HUDEP-2 (cell line): ENCODE measurements at regions not wholly inside any gene's neighbourhood (a gene's known extent, or its start where the extent isn't known, plus 50 kb on each side); places are given as distances from the start of the nearest gene placed in this dataset.
"Not testable (repeated sequence)": the region's sequence is repeated elsewhere in the genome, so short reads cannot be mapped to it uniquely, and the experiment has no call there.

Experiments used
- DNase-seq, 76 experiments: peaks; one replicate each; lab custom pipeline; 2025; ENCODE audit not compliant: unreplicated experiment in 76 of 76; lab: John Stamatoyannopoulos, UW

- DNase-seq = no peak
These were observed 111.3 kb downstream of the KIF26A start for GRCh38 chr14:104249706-104250105.

- DNase-seq = no peak
These were observed 111.8 kb downstream of the KIF26A start for GRCh38 chr14:104250175-104250574.

DNA sequence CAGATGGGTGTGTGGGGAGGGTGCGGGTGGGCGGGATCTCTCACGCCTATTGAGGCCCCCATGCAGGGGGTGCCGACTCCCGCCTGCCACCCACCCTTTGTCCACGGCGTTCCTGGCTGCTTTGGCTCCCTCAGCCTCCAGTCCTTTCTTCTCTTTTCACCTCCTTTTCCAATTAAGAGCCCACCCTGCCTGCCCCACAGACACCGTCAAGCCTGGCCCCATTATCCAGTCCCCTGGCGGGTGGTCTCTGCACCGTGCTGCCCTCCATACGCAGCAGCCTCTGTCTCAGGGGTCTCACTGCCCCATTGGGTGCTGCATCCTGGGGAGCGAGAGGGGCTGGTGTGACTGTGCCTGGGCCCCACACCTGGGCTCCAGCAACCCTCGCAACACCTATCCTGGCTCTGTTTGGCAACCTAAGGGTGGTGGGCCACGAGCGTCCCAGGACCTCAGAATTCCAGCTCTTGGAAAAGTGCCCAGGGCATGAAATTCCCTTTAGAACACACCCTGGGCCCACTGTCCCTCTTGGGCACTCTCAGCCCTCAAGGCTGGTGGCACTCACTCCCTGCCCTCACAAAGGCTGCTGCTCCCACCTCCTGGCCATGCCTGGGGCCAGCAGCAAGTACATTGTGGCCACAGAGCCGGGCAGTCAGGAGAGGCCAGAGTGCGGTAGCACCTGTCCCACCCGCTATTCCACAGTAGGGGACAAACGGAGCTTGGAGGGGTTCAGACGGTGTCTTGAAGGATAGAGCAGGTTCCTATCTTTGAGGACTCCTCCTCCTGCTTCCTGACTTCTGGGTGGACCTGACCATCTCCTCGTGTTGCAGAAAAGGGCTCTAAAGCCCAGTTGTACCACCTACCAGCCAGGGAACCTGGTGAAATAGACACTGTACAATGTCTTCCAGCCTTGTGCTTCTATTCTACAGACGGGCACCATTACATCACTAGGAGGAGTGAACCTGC lies 114.1 kb downstream of the KIF26A start:
- DNase-seq = no peak

DNA sequence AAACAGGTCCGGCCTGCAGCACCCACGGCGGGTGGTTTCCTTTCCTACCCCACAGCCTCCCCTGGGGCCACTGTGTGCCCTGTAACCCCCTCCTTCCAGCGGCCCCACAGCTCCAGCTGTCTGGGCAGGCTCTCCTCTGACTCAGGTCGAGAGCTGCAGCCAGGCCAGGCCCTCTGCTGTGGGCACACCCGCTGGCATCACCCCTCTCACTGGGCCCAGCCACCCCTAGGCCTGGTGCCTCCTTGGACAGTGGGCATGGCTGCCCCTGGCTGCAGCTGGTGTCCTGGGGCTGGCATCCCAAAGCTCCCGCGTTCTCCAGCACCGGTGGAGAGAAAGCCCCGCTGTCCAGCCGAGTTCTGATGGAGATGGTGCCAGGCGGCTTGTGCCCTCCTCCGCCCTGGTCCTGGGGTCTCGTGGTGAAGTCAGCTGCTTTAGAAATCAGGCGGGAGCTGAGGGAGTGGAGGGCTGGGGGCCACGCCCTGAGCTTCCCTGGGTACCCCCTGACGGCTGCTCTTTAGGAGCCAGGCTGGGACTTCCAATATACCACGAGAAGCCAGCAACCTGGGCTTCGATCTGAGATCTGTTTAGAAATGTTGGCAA lies 114.9 kb downstream of the KIF26A start:
- no peak for DNase-seq

DNA sequence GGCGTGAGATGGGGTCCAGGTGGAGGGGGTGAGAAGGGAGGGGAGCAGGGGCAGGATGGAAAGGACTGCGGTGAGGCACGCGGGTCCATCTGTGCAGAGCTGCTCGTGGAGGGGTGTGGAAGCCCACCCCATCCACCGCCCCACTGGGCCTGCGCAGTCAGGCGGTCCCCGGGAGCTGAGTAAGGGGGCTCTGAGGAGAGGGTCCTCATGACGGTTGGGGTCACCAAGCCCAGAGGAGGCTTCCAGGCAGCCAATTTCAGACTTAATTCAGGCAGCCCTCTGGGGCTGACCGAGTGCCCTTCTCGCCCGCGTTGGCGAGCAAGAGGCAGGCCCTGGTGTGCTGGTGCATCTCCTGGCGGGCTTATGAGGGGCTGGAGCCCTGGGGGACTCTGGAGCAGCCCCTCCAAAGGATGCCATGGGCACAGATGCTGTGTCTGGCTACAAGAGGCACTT lies 115.5 kb downstream of the KIF26A start:
- no peak for DNase-seq

GRCh38 chr14:104254735-104255400 lies 116.5 kb downstream of the KIF26A start:
- no peak for DNase-seq

DNA sequence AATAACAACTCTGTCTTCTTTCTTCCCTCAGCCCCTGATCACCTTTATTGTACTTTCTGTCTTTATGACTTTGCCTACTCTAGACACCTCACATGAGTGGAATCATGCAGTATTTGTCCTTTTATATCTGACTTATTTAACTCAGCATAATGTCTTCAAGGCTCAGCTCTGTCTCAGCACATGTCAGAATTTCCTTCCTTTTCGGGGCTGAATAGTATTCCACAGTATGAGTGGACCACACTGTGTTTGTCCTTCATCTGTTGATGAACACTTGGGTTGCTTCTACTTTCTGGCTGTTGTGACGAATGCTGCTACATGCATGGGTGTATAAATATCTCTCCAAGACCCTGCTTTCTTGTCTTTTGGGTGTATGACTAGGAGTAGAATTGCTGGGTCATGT lies 117.6 kb downstream of the KIF26A start:
- DNase-seq = no peak

DNA sequence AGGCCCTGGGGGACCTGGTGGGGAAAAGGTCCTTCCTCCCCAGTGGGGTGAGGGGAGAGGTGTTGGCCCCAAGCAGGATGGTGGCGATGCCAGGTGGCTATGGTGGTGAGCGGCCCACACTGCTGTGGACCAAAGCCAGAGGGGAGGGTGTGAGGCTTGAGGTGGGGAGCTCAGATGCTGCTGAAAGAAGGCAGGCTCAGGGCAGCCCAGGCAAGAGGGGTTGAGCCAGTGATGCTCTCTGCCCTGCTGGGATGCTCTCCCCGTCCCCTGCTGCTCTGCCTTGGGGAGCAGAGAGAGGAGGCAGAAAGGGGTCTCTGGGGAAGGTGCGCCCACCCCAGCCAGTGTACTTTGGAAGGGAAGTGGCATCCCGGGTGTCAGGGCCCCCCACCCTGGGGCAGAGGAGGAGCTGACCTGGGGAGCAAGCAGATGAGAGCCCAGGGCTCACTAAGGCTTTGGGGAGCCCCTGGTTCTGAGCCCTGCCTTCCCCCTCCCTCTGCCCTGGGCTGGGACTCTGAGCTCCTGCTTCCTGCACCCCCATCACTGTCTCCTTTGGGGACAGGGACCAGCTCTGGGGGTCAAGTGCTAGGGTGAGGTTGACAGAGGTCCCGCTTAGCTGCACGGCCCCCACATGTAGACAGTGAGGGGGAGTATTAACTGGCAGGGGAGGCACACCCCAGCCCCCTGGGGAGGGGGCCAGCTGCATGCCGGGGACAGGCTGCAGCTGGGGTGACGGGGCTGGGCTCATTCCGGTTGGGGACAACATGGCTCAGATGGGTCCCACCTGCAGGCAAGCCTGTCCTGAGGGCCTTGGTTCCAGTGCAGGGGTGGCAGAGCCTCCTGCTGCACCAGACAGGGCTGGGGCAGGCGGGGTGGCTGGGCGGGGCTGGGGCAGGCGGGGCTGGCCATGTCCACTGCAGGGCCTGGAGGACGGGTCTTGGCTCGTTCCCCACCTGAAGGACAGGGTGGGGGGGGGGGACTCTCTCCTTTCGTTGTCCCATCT lies 124.4 kb downstream of the KIF26A start:
- no peak for DNase-seq

DNA sequence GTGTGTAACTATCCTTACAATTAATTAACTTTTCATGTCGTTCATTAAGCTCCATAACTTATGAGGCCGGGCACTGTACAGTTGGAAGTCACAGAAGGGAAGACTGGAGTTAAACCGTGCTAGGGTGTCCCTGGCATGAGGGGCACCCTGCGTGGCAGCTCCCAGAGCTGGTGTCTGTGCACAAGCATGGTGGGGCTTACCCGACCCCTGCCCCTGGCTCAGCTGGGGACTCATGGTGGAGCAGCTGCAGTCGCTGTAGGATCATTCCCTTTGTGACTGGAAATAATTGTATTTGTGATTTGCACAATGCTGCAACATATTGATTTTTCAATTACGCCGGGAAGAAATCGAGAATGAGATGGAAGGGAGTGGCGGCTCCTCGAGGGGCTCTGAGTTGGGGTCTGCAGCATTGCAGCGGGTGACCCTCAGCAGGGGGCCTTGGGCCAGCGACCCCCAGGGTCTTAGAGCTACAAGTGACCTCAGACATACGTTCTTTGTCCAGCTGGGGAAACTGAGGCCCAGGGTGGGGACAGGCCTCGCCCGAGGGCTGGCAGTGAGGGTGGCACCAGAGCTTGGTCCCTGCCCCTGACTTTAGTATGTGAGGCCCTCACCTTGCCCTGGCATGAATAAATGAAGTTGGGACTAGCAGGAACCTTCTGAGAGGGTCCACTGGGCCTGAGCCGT lies 125.4 kb downstream of the KIF26A start:
- no peak for DNase-seq

GRCh38 chr14:104264495-104265265 lies 126.3 kb downstream of the KIF26A start:
- no peak for DNase-seq

DNA sequence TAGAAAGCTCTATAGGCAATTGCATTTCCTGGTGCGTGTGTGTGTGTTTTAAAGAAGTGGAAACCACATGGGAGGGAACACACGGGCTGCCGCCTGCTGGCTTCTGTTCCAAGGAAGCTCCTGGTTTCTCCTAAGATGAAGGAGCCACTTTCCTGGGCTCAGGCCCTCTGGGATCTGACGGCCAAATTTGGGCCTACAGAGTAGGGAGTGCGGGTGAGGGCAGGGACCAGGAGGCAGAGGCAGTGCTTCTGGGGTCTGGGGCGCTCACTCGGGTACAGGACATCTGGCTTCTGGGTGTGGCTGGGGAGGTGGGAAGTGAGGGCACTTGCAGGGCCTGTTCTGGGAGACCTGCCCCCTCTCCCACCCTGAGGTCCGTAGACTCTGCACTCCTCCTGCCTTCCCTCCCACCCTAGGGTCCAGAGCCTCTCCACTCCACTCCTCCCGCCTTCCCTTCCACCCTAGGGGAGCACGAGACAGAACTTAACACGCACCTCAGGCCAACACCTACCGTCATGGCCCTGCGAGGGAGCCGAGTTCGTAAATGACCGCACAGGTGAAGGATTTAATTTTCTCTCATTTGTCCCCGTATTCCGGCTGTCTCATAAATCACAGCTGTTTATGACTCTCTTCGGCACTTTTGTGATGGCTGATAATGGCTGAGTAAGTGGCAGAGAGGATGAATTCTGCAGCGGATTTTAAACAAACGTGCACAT lies 127.7 kb downstream of the KIF26A start:
- DNase-seq = no peak

- no peak for DNase-seq
These were observed 128.5 kb downstream of the KIF26A start for GRCh38 chr14:104266631-104267575.

DNA sequence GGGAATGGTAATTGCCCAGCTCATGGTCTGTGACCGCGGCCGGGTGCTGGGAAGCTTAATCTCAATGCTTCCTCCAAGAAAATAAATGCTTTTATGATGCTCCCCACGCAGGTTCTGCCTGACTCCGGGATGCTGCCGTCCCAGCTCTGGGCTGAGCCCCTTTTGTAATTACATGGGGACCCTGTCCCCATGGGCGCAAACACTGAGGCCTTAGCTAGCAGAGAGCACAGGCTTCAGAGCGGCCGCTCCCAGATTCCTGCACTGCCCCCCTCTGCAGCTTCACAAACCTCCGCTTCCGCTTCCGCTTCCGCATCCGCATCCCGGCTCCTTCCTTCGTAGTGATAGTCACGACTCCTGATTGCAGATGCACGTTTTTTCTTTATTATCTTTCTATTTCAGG lies 129.5 kb downstream of the KIF26A start:
- no peak for DNase-seq

DNA sequence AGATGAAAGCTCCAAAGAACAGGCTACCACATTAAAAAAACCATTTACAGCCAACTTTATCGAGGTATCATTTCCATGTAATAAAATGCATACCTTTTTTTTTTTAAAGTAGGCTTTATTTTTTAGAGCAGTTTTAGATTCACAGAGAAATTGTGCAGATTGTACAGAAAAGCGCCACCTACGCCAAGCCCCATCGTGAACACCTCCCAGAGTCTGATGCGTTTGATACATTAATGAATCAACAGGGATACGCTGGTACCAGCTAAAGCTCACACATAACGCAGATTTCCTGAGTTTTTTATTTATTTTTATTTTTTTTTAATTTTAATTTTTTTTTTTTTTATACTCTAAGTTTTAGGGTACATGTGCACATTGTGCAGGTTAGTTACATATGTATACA lies 129.9 kb downstream of the KIF26A start:
- no peak for DNase-seq

GRCh38 chr14:104268725-104269436 lies 130.5 kb downstream of the KIF26A start:
- no peak for DNase-seq

- DNase-seq = not testable (repeated sequence)
These were observed 131.3 kb downstream of the KIF26A start for GRCh38 chr14:104269511-104270241.
